ENCODE measurements at regions not wholly inside any gene's neighbourhood (a gene's known extent, or its start where the extent isn't known, plus 50 kb on each side); places are given as distances from the start of the nearest gene placed in this dataset.
A peak's percentile ranks its signal among the peaks of the same experiment; 100 is the strongest.

GRCh38 chr3:27877061-27878013 lies 155.2 kb upstream of the EOMES start:
- no peak for DNase-seq
- Histone ChIP-seq H4K20me1 (ENCODE audit: insufficient read depth, low read depth, low read length) (no peaks in the 10 kb centered on the region), H3K9me3 (ENCODE audit: low read length) (no peaks in the 10 kb centered on the region), H3K4me1 (ENCODE audit: low read length) (peaks cover 7% of the 10 kb centered on the region), H3K4me2 (ENCODE audit: low read depth, low read length, poor library complexity, severe bottlenecking) (no peak overlapping the region), H3K27me3 (ENCODE audit: low read length) (no peaks in the 10 kb centered on the region), H2AFZ (ENCODE audit: low read length) (no peak overlapping the region), H3K9me2 (replicated peaks; ENCODE audit: insufficient read depth, low read length) (no peaks in the 10 kb centered on the region), H3K79me2 (ENCODE audit: low read length) (no peaks in the 10 kb centered on the region), H3K27ac (ENCODE audit: low read length) (no peak overlapping the region), H3K9ac (ENCODE audit: low read length) (no peak overlapping the region), H3K4me3 (ENCODE audit: low read length) (no peak overlapping the region), H3K36me3 (ENCODE audit: insufficient read depth, low read length) (no peaks in the 10 kb centered on the region)

- H3K4me1 ChIP-seq (ENCODE audit: low read length): peaks cover 7% of the 10 kb centered on the region
Observed at GRCh38 chr3:27878014-27878383, 155.9 kb upstream of the EOMES start.

DNA sequence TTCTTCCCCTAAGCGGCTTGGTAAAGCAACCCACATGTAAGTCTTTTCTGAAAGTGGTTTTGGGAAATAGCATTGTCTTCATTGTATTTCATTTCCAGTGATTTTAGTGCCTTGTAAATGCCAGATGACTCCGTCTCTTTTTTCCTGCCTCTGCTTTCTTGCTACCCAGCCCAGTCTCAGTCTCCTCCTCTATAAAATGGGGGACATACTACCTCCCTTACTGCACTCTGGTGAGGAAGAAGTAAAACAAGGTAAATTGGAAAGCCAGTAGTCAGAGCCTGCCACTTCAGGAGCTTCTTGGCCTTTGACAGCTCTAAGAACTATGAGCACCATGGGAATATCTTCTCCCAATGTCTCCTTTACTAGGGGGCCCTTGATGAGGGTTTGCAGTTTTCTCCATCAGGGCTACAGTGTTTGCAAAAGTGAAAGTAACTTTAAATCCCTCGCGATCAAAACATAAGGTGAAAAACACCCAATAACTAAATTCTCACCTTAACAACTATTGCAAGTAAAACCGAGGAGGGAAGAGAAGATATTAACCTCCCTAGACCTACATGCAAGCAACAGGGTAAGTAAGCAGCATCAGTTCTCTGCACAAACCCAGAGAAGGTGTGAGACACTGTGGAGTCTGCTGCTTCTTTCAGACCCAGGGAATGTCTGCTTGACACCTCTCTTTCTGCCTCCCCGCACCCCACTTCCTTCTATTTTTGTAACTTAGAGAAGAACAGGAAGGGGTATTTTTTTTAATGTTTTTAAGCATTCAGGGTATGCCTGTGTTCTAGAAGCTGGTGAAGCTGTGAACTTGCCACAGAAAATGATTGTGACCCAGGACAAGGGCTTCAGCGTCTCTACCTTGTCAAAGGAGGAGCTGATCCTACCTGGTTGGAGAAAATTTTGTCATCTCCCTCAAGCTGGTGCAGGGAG lies 159.1 kb upstream of the EOMES start:
- Histone ChIP-seq H3K27ac (ENCODE audit: low read length) (no peak overlapping the region), H3K4me2 (ENCODE audit: low read depth, low read length, poor library complexity, severe bottlenecking) (peak overlapping the region; percentile 31), H3K9ac (ENCODE audit: low read length) (no peak overlapping the region), H3K36me3 (ENCODE audit: insufficient read depth, low read length) (no peaks in the 10 kb centered on the region), H3K4me3 (ENCODE audit: low read length) (no peak overlapping the region; the same call in 1 of the 2 replicates), H3K9me3 (ENCODE audit: low read length) (no peaks in the 10 kb centered on the region), H3K27me3 (ENCODE audit: low read length) (no peaks in the 10 kb centered on the region), H3K4me1 (ENCODE audit: low read length) (peaks cover 7% of the 10 kb centered on the region), H2AFZ (ENCODE audit: low read length) (peak overlapping the region; percentile 53; the same call in 1 of the 2 replicates), H4K20me1 (ENCODE audit: insufficient read depth, low read depth, low read length) (no peaks in the 10 kb centered on the region), H3K79me2 (ENCODE audit: low read length) (no peaks in the 10 kb centered on the region), H3K9me2 (replicated peaks; ENCODE audit: insufficient read depth, low read length) (no peaks in the 10 kb centered on the region)
- DNase-seq: no peak

More at GRCh38 chr3:27878014-27878383, 155.9 kb upstream of the EOMES start:
- Histone ChIP-seq H3K27ac (ENCODE audit: low read length) (no peak overlapping the region), H4K20me1 (ENCODE audit: insufficient read depth, low read depth, low read length) (no peaks in the 10 kb centered on the region), H3K4me3 (ENCODE audit: low read length) (no peak overlapping the region), H3K36me3 (ENCODE audit: insufficient read depth, low read length) (no peaks in the 10 kb centered on the region), H3K27me3 (ENCODE audit: low read length) (no peaks in the 10 kb centered on the region), H3K4me2 (ENCODE audit: low read depth, low read length, poor library complexity, severe bottlenecking) (no peak overlapping the region), H2AFZ (ENCODE audit: low read length) (no peak overlapping the region), H3K9ac (ENCODE audit: low read length) (no peak overlapping the region), H3K79me2 (ENCODE audit: low read length) (no peaks in the 10 kb centered on the region), H3K9me3 (ENCODE audit: low read length) (no peaks in the 10 kb centered on the region), H3K9me2 (replicated peaks; ENCODE audit: insufficient read depth, low read length) (no peaks in the 10 kb centered on the region)
- DNase-seq: no peak

- no peaks in the 10 kb centered on the region for H3K9me3 ChIP-seq (ENCODE audit: low read length)
- H3K79me2 ChIP-seq (ENCODE audit: low read length): no peaks in the 10 kb centered on the region
- no peak overlapping the region for H3K9ac ChIP-seq (ENCODE audit: low read length)
- H3K4me3 ChIP-seq (ENCODE audit: low read length): no peak overlapping the region
- no peak overlapping the region for H2AFZ ChIP-seq (ENCODE audit: low read length)
- peaks cover 7% of the 10 kb centered on the region for H3K4me1 ChIP-seq (ENCODE audit: low read length)
- H3K27me3 ChIP-seq (ENCODE audit: low read length): no peaks in the 10 kb centered on the region
- no peak overlapping the region for H3K27ac ChIP-seq (ENCODE audit: low read length)
- H3K9me2 ChIP-seq (replicated peaks; ENCODE audit: insufficient read depth, low read length): no peaks in the 10 kb centered on the region
- no peak overlapping the region for H3K4me2 ChIP-seq (ENCODE audit: low read depth, low read length, poor library complexity, severe bottlenecking)
- H4K20me1 ChIP-seq (ENCODE audit: insufficient read depth, low read depth, low read length): no peaks in the 10 kb centered on the region
- no peaks in the 10 kb centered on the region for H3K36me3 ChIP-seq (ENCODE audit: insufficient read depth, low read length)
- DNase-seq: no peak
Observed at GRCh38 chr3:27883266-27883665, 161.1 kb upstream of the EOMES start.

GRCh38 chr3:27885641-27886040 lies 163.5 kb upstream of the EOMES start:
- Histone ChIP-seq H2AFZ (ENCODE audit: low read length) (no peak overlapping the region), H4K20me1 (ENCODE audit: insufficient read depth, low read depth, low read length) (no peaks in the 10 kb centered on the region), H3K9me2 (replicated peaks; ENCODE audit: insufficient read depth, low read length) (no peaks in the 10 kb centered on the region), H3K9ac (ENCODE audit: low read length) (no peak overlapping the region), H3K4me2 (ENCODE audit: low read depth, low read length, poor library complexity, severe bottlenecking) (no peak overlapping the region), H3K36me3 (ENCODE audit: insufficient read depth, low read length) (no peaks in the 10 kb centered on the region), H3K9me3 (ENCODE audit: low read length) (no peaks in the 10 kb centered on the region), H3K79me2 (ENCODE audit: low read length) (no peaks in the 10 kb centered on the region), H3K4me3 (ENCODE audit: low read length) (no peak overlapping the region), H3K27me3 (ENCODE audit: low read length) (no peaks in the 10 kb centered on the region), H3K27ac (ENCODE audit: low read length) (no peak overlapping the region), H3K4me1 (ENCODE audit: low read length) (peaks cover 7% of the 10 kb centered on the region)
- DNase-seq: no peak

DNA sequence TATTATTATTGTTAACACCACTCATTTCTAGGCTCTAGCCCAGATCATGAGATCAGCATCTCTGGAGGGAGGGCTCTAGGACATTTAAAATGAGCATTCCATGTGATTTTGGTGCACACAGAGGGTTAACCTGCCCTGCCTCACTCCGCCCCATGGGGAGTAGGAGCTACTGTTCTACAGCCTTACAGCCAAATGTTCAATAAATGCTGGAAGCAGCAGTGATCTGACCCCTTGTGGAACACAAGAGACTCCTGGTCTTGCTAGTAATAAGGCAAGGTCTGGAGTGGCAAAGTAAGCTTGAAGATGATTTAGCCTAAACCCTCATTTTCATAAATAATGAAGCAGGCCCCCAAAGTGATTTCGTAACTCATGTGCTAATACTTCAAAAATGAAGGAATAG lies 166.4 kb upstream of the EOMES start:
- no peaks in the 10 kb centered on the region for H4K20me1 ChIP-seq (ENCODE audit: insufficient read depth, low read depth, low read length)
- no peaks in the 10 kb centered on the region for H3K79me2 ChIP-seq (ENCODE audit: low read length)
- H3K27me3 ChIP-seq (ENCODE audit: low read length): no peaks in the 10 kb centered on the region
- no peak overlapping the region for H3K4me2 ChIP-seq (ENCODE audit: low read depth, low read length, poor library complexity, severe bottlenecking)
- no peak overlapping the region for H3K4me3 ChIP-seq (ENCODE audit: low read length)
- H3K4me1 ChIP-seq (ENCODE audit: low read length): no peaks in the 10 kb centered on the region
- H3K9ac ChIP-seq (ENCODE audit: low read length): no peak overlapping the region
- no peaks in the 10 kb centered on the region for H3K36me3 ChIP-seq (ENCODE audit: insufficient read depth, low read length)
- no peak overlapping the region for H3K27ac ChIP-seq (ENCODE audit: low read length)
- peaks cover 8% of the 10 kb centered on the region; the same call in 1 of the 2 replicates for H3K9me3 ChIP-seq (ENCODE audit: low read length)
- DNase-seq: no peak
- H3K9me2 ChIP-seq (replicated peaks; ENCODE audit: insufficient read depth, low read length): no peaks in the 10 kb centered on the region
- no peak overlapping the region for H2AFZ ChIP-seq (ENCODE audit: low read length)

GRCh38 chr3:27889745-27890144 lies 167.6 kb upstream of the EOMES start:
- Histone ChIP-seq H3K36me3 (ENCODE audit: insufficient read depth, low read length) (no peaks in the 10 kb centered on the region), H3K27me3 (ENCODE audit: low read length) (no peaks in the 10 kb centered on the region), H3K9ac (ENCODE audit: low read length) (no peak overlapping the region), H3K4me2 (ENCODE audit: low read depth, low read length, poor library complexity, severe bottlenecking) (no peak overlapping the region), H3K4me1 (ENCODE audit: low read length) (no peaks in the 10 kb centered on the region), H3K27ac (ENCODE audit: low read length) (no peak overlapping the region), H3K9me3 (ENCODE audit: low read length) (peaks cover 8% of the 10 kb centered on the region; the same call in 1 of the 2 replicates), H3K9me2 (replicated peaks; ENCODE audit: insufficient read depth, low read length) (no peaks in the 10 kb centered on the region), H3K4me3 (ENCODE audit: low read length) (no peak overlapping the region), H4K20me1 (ENCODE audit: insufficient read depth, low read depth, low read length) (no peaks in the 10 kb centered on the region), H2AFZ (ENCODE audit: low read length) (no peak overlapping the region), H3K79me2 (ENCODE audit: low read length) (no peaks in the 10 kb centered on the region)
- DNase-seq: no peak

DNA sequence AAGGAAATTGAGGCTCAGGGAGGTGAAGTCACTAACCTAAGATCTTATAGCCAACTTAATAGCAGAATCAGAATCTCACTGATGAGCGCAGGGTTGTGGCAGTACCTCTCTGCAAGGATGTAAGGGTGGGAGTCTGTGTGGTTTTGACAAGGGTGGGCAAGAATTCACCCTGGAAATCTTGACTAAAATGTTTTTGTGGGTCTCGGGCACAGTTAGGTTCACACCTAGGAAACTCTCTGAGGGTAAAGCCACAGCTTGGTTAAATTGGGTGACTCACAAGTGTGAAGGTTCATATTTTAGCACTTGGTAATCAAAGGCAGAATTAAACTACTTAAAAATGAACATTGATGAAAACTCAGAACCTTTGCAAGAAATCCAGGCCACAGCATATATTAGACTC lies 178.2 kb upstream of the EOMES start:
- no peaks in the 10 kb centered on the region for H3K27me3 ChIP-seq (ENCODE audit: low read length)
- no peaks in the 10 kb centered on the region for H3K4me1 ChIP-seq (ENCODE audit: low read length)
- no peaks in the 10 kb centered on the region for H4K20me1 ChIP-seq (ENCODE audit: insufficient read depth, low read depth, low read length)
- H3K79me2 ChIP-seq (ENCODE audit: low read length): no peaks in the 10 kb centered on the region
- H3K4me2 ChIP-seq (ENCODE audit: low read depth, low read length, poor library complexity, severe bottlenecking): no peak overlapping the region
- no peaks in the 10 kb centered on the region for H3K36me3 ChIP-seq (ENCODE audit: insufficient read depth, low read length)
- no peaks in the 10 kb centered on the region for H3K9me3 ChIP-seq (ENCODE audit: low read length)
- DNase-seq: no peak
- no peak overlapping the region for H3K27ac ChIP-seq (ENCODE audit: low read length)
- H3K9me2 ChIP-seq (replicated peaks; ENCODE audit: insufficient read depth, low read length): 0 out of 2 replicates have a peak, but pooled peaks cover 9% of the 10 kb centered on the region
- H3K4me3 ChIP-seq (ENCODE audit: low read length): no peak overlapping the region
- H2AFZ ChIP-seq (ENCODE audit: low read length): no peak overlapping the region
- H3K9ac ChIP-seq (ENCODE audit: low read length): no peak overlapping the region

All from Karpas-422 (cell line).